ENCODE measurements at regions not wholly inside any gene's neighbourhood (a gene's known extent, or its start where the extent isn't known, plus 50 kb on each side); places are given as distances from the start of the nearest gene placed in this dataset.

GRCh38 chr17:33871720-33872540 lies 383.2 kb upstream of the CCL2 start:
- POLR2A ChIA-PET = no interaction called here
- H2AFZ ChIP-seq (ENCODE audit: low read depth, low read length) = no peak overlapping the region
- no peaks in the 10 kb centered on the region for H3K79me2 ChIP-seq (ENCODE audit: control insufficient read depth, insufficient read depth, low read length)
- DNase-seq (ENCODE audit: low read depth, low spot score) = no peak
- no peak overlapping the region for H3K4me2 ChIP-seq (ENCODE audit: insufficient read depth, low read length)
- no peak overlapping the region for H3K4me3 ChIP-seq (replicated peaks in 1 of 3; ENCODE audit: insufficient read depth in 1 of 3, low read depth in 1 of 3, low read length in 3 of 3)
- no peak overlapping the region for H3K27ac ChIP-seq (ENCODE audit: insufficient read depth, low read depth, low read length)
- H4K20me1 ChIP-seq (replicated peaks; ENCODE audit: control insufficient read depth, extremely low read depth, insufficient read depth, low read length) = no peaks in the 10 kb centered on the region
- H3K27me3 ChIP-seq (ENCODE audit: control insufficient read depth in 2 of 2, insufficient read depth in 2 of 2, low read length in 2 of 2) = no peaks in the 10 kb centered on the region
- no peaks in the 10 kb centered on the region for H3K9me3 ChIP-seq (replicated peaks; ENCODE audit: control insufficient read depth, insufficient read depth, low read length)
- dilution Hi-C loops (cut with MboI; ENCODE audit: extremely low pct_ligation_motif_present, low sequenced_read_pairs) = no loop called here
- no peak for FAIRE-seq
- CTCF ChIA-PET = no interaction called here
- TF ChIP-seq, protein P1, sequence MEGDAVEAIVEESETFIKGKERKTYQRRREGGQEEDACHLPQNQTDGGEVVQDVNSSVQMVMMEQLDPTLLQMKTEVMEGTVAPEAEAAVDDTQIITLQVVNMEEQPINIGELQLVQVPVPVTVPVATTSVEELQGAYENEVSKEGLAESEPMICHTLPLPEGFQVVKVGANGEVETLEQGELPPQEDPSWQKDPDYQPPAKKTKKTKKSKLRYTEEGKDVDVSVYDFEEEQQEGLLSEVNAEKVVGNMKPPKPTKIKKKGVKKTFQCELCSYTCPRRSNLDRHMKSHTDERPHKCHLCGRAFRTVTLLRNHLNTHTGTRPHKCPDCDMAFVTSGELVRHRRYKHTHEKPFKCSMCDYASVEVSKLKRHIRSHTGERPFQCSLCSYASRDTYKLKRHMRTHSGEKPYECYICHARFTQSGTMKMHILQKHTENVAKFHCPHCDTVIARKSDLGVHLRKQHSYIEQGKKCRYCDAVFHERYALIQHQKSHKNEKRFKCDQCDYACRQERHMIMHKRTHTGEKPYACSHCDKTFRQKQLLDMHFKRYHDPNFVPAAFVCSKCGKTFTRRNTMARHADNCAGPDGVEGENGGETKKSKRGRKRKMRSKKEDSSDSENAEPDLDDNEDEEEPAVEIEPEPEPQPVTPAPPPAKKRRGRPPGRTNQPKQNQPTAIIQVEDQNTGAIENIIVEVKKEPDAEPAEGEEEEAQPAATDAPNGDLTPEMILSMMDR (IDR thresholded peaks at IDR 0.05; ENCODE audit: extremely low read depth in 1 of 2, insufficient read depth in 1 of 2, low read depth in 1 of 2, low read length in 2 of 2) = no peak
- TF ChIP-seq JUN (IDR thresholded peaks at IDR 0.05; ENCODE audit: borderline replicate concordance, insufficient read depth, insufficient read length, low read depth) (no peak), GATA2 (IDR thresholded peaks at IDR 0.05; ENCODE audit: insufficient read depth, insufficient read length, low read depth, low read length) (no peak), EZH2 (IDR thresholded peaks at IDR 0.05; ENCODE audit: borderline replicate concordance, low read depth, low read length, severe bottlenecking) (no peak), MYC (IDR thresholded peaks at IDR 0.05; ENCODE audit: low read depth, low read length) (no peak), FOS (IDR thresholded peaks at IDR 0.05; ENCODE audit: borderline replicate concordance, insufficient read depth, low read length) (no peak), POLR2A (IDR thresholded peaks at IDR 0.05; ENCODE audit: low read depth, low read length) (no peak), MAX (IDR thresholded peaks at IDR 0.05; ENCODE audit: insufficient read depth, insufficient read length) (no peak), POLR2AphosphoS5 (IDR thresholded peaks at IDR 0.05; ENCODE audit: insufficient read depth, low read depth, low read length) (no peak)
- no peak overlapping the region for H3K9ac ChIP-seq (replicated peaks; ENCODE audit: extremely low read depth, insufficient read depth, low read length)
- H3K36me3 ChIP-seq (ENCODE audit: control insufficient read depth in 2 of 2, extremely low read depth in 1 of 2, insufficient read depth in 2 of 2, low read length in 2 of 2) = no peaks in the 10 kb centered on the region
- intact Hi-C loops (cut with micrococcal nuclease) = no loop called here
- no peaks in the 10 kb centered on the region for H3K9me1 ChIP-seq (replicated peaks; ENCODE audit: control insufficient read depth, extremely low read depth, insufficient read depth, low read length)
- no TSS peak for BruUV-seq (replicated peaks)
- H3K4me1 ChIP-seq (ENCODE audit: control insufficient read depth, extremely low read depth, insufficient read depth, low read length) = no peaks in the 10 kb centered on the region

Measured in endothelial cell of umbilical vein (primary cell).